ENCODE measurements at regions not wholly inside any gene's neighbourhood (a gene's known extent, or its start where the extent isn't known, plus 50 kb on each side); places are given as distances from the start of the nearest gene placed in this dataset.

GRCh38 chr2:221337957-221338685, 234.0 kb downstream of the EPHA4 start:
- no peak for TF ChIP-seq PKNOX1 (IDR thresholded peaks at IDR 0.05)
- no peak for TF ChIP-seq FOXM1 (IDR thresholded peaks at IDR 0.05; ENCODE audit: borderline replicate concordance)
- no peak for TF ChIP-seq L3MBTL2 (conservative IDR thresholded peaks at IDR 0.05)
- TF ChIP-seq FOXK2 (IDR thresholded peaks at IDR 0.05), result no peak

Data from HEK293T (cell line).